ENCODE measurements at regions not wholly inside any gene's neighbourhood (a gene's known extent, or its start where the extent isn't known, plus 50 kb on each side); places are given as distances from the start of the nearest gene placed in this dataset.
A peak's percentile ranks its signal among the peaks of the same experiment; 100 is the strongest.

DNA sequence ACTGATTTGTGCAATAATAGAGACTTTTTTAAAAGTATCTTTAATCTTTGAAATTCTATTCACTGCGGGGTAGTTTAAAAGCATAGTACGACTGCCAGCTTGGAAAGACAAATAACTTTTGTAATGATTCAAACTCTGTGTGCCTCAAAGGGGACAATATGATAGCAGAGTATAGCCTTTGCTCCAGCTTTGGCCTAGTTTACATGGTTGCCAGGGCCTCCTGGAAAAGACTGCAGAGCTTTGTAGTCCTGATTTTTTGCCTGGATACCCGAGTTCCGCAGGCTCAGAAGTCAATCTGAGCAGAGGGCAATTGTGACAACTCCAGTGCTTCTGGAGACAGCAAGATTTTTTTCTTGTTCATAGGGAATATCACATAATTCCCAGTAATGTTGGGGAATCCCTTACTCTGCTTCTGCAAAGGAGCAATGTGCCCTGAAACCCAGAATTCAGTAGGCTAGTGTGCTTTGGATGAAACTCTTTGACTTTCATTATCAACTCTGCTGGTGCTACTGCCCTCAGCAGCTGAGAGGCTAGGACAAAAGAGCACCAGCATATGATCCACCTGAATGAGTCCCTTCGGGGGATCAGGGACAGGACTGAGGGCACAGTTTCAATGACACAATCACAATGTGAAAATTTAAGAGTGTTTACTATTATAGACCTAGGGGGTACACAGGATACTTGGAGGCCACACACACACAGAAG, 768.1 kb downstream of the TMEM182 start:
- H3T11ph ChIP-seq (ENCODE audit: low read length) = no peak overlapping the region
- H2BK12ac ChIP-seq (ENCODE audit: insufficient read length, low read depth, low read length) = no peak overlapping the region
- no peak overlapping the region for H4K8ac ChIP-seq (replicated peaks; ENCODE audit: insufficient read length, low read depth, low read length)
- no peaks in the 10 kb centered on the region for H3K27me3 Mint-ChIP-seq (ENCODE audit: low read depth)
- H3K27me3 ChIP-seq (ENCODE audit: insufficient read depth, low read length) = no peaks in the 10 kb centered on the region
- no peaks in the 10 kb centered on the region for H4K20me1 ChIP-seq (ENCODE audit: control insufficient read depth, insufficient read depth, insufficient read length)
- H3K9me3 Mint-ChIP-seq = no peaks in the 10 kb centered on the region; a peak in 1 of 5 replicates
- peaks cover 4% of the 10 kb centered on the region in 2 experiments; a peak in 3 of 4 replicates for H3K4me1 Mint-ChIP-seq
- H3K4me2 ChIP-seq (ENCODE audit: insufficient read depth, insufficient read length, low read length) = no peak overlapping the region
- H2BK5ac ChIP-seq (ENCODE audit: insufficient read length, low read length) = no peak overlapping the region
- H3K14ac ChIP-seq (ENCODE audit: insufficient read depth, low read length) = no peak overlapping the region
- no peak overlapping the region for H2BK20ac ChIP-seq (ENCODE audit: low read depth, low read length, poor library complexity, severe bottlenecking)
- no peak overlapping the region for H3K56ac ChIP-seq (ENCODE audit: insufficient read length, low read depth, low read length)
- H3K23ac ChIP-seq (ENCODE audit: insufficient read length, low read depth, low read length) = no peak overlapping the region
- no peaks in the 10 kb centered on the region for H3K79me1 ChIP-seq (ENCODE audit: insufficient read depth, low read depth, low read length, poor library complexity, severe bottlenecking)
- H2BK120ac ChIP-seq (ENCODE audit: low read depth, low read length, poor library complexity, severe bottlenecking) = no peak overlapping the region
- H3K27ac ChIP-seq (ENCODE audit: insufficient read length, low read depth, low read length) = no peak overlapping the region
- no peak overlapping the region for H2AK5ac ChIP-seq (ENCODE audit: insufficient read length, low read length)
- H3K36me3 Mint-ChIP-seq (ENCODE audit: insufficient read depth in 1 of 3, low read depth in 3 of 3) = 0 out of 7 replicates have a peak, but pooled peaks cover 0 to 2% (median 0%) of the 10 kb centered on the region in 3 experiments
- H2AFZ ChIP-seq (ENCODE audit: low read length) = no peak overlapping the region
- no CpG with 5 or more reads among the region's 5 CpGs for WGBS (ENCODE audit: extremely low coverage, insufficient read length, low lambda C conversion rate)
- H4K91ac ChIP-seq (ENCODE audit: insufficient read length, low read depth, low read length) = no peak overlapping the region
- H3K9me3 ChIP-seq (ENCODE audit: control insufficient read depth, low read depth, low read length) = no peaks in the 10 kb centered on the region
- TF ChIP-seq, protein P1, sequence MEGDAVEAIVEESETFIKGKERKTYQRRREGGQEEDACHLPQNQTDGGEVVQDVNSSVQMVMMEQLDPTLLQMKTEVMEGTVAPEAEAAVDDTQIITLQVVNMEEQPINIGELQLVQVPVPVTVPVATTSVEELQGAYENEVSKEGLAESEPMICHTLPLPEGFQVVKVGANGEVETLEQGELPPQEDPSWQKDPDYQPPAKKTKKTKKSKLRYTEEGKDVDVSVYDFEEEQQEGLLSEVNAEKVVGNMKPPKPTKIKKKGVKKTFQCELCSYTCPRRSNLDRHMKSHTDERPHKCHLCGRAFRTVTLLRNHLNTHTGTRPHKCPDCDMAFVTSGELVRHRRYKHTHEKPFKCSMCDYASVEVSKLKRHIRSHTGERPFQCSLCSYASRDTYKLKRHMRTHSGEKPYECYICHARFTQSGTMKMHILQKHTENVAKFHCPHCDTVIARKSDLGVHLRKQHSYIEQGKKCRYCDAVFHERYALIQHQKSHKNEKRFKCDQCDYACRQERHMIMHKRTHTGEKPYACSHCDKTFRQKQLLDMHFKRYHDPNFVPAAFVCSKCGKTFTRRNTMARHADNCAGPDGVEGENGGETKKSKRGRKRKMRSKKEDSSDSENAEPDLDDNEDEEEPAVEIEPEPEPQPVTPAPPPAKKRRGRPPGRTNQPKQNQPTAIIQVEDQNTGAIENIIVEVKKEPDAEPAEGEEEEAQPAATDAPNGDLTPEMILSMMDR (conservative IDR thresholded peaks at IDR 0.05) = no peak
- no peak overlapping the region for H3K4me3 Mint-ChIP-seq
- no peak overlapping the region for H3K4ac ChIP-seq (ENCODE audit: low read depth, low read length)
- no peaks in the 10 kb centered on the region for H3K79me2 ChIP-seq (ENCODE audit: insufficient read depth, low read length)
- no peaks in the 10 kb centered on the region for H3K4me1 ChIP-seq (ENCODE audit: insufficient read depth, low read length)
- no peak overlapping the region for H3K18ac ChIP-seq (ENCODE audit: insufficient read length, low read depth, low read length)
- no peak overlapping the region for H3K9ac ChIP-seq (ENCODE audit: extremely low read depth, insufficient read length, low read length)
- H4K5ac ChIP-seq (ENCODE audit: insufficient read length, low read depth, low read length) = no peak overlapping the region
- H2BK15ac ChIP-seq (ENCODE audit: low read depth, low read length) = no peak overlapping the region
- H3K27ac Mint-ChIP-seq = peak overlapping the region in 1 of 3 experiments; percentile 7; a peak in 1 of 7 replicates
- no peaks in the 10 kb centered on the region for H3K23me2 ChIP-seq (ENCODE audit: insufficient read length, low read depth, low read length, poor library complexity, severe bottlenecking)
- no peak for DNase-seq
